Mucosa of rectum (tissue), 2 donors: ENCODE measurements at regions not wholly inside any gene's neighbourhood (a gene's known extent, or its start where the extent isn't known, plus 50 kb on each side); places are given as distances from the start of the nearest gene placed in this dataset.
A peak's percentile ranks its signal among the peaks of the same experiment; 100 is the strongest.

Source experiments
- H3K27ac ChIP-seq, 2 donors: one replicate each; pipeline ENCODE4 v1.7.0; 2013; ENCODE audit warnings: inconsistent platforms in 2 of 2, low read depth in 2 of 2, low read length in 2 of 2
- H3K27me3 ChIP-seq, 2 donors: one replicate each; pipeline ENCODE4 v1.7.0; 2013; ENCODE audit warnings: low read length in 2 of 2; ENCODE audit not compliant: control insufficient read depth in 2 of 2, insufficient read depth in 2 of 2
- H3K36me3 ChIP-seq, 2 donors: one replicate each; pipeline ENCODE4 v1.7.0; 2013; ENCODE audit warnings: low read length in 2 of 2; ENCODE audit not compliant: control insufficient read depth in 2 of 2, insufficient read depth in 2 of 2
- H3K4me1 ChIP-seq, 2 donors: one replicate each; pipeline ENCODE4 v1.7.0; 2013; ENCODE audit warnings: low read length in 2 of 2, mild to moderate bottlenecking in 1 of 2; ENCODE audit not compliant: control insufficient read depth in 2 of 2, insufficient read depth in 2 of 2
- H3K4me3 ChIP-seq, 2 donors: one replicate each; pipeline ENCODE4 v1.7.0; 2013; ENCODE audit warnings: low read length in 2 of 2
- H3K9ac ChIP-seq, 2 donors: one replicate each; pipeline ENCODE4 v1.7.0; 2013; ENCODE audit warnings: low read length in 2 of 2, low read depth in 1 of 2, mild to moderate bottlenecking in 1 of 2
- H3K9me3 ChIP-seq, 2 donors: one replicate each; pipeline ENCODE4 v1.7.0; 2013; ENCODE audit warnings: low read length in 2 of 2; ENCODE audit not compliant: control insufficient read depth in 2 of 2
- donor health status: healthy.
- donor health status: Normal muscosa, but diverticular disease.

GRCh38 chr7:25887795-25888559 lies 264.0 kb upstream of the NFE2L3 start:
- Histone ChIP-seq H3K9ac (no peak overlapping the region), H3K4me1 (peaks cover 0 to under 1% of the 10 kb centered on the region in 2 donors), H3K27ac (no peak overlapping the region), H3K4me3 (no peak overlapping the region), H3K36me3 (no peaks in the 10 kb centered on the region), H3K9me3 (no peaks in the 10 kb centered on the region), H3K27me3 (peaks cover 5 to 23% of the 10 kb centered on the region in 2 donors)

- Histone ChIP-seq H3K4me3 (no peak overlapping the region), H3K36me3 (no peaks in the 10 kb centered on the region), H3K4me1 (peaks cover under 1 to 6% of the 10 kb centered on the region in 2 donors), H3K9ac (no peak overlapping the region), H3K9me3 (no peaks in the 10 kb centered on the region), H3K27me3 (peaks cover 5 to 11% of the 10 kb centered on the region in 2 donors), H3K27ac (no peak overlapping the region)
Observed at GRCh38 chr7:25889765-25890164, 262.2 kb upstream of the NFE2L3 start.

GRCh38 chr7:25891591-25891990 lies 260.4 kb upstream of the NFE2L3 start:
- H3K4me1 ChIP-seq = peaks cover 5 to 9% of the 10 kb centered on the region in 2 donors
- no peaks in the 10 kb centered on the region for H3K9me3 ChIP-seq
- no peak overlapping the region for H3K9ac ChIP-seq
- H3K27ac ChIP-seq = no peak overlapping the region
- no peak overlapping the region for H3K4me3 ChIP-seq
- H3K27me3 ChIP-seq = peaks cover 3 to 9% of the 10 kb centered on the region in 2 donors
- no peaks in the 10 kb centered on the region for H3K36me3 ChIP-seq

GRCh38 chr7:25893436-25893835 lies 258.6 kb upstream of the NFE2L3 start:
- H3K4me1 ChIP-seq = peaks cover 5 to 9% of the 10 kb centered on the region in 2 donors
- H3K9ac ChIP-seq = peak overlapping the region; percentile 66 to 74
- H3K9me3 ChIP-seq = no peaks in the 10 kb centered on the region
- H3K27ac ChIP-seq = no peak overlapping the region
- H3K27me3 ChIP-seq = peaks cover 3 to 4% of the 10 kb centered on the region in 2 donors
- peak overlapping the region in 1 of 2 donors; percentile 85 for H3K4me3 ChIP-seq
- no peaks in the 10 kb centered on the region for H3K36me3 ChIP-seq

GRCh38 chr7:25894002-25894901 lies 257.7 kb upstream of the NFE2L3 start:
- H3K4me1 ChIP-seq = peaks cover 5 to 9% of the 10 kb centered on the region in 2 donors
- no peak overlapping the region for H3K9ac ChIP-seq
- no peak overlapping the region for H3K4me3 ChIP-seq
- H3K9me3 ChIP-seq = no peaks in the 10 kb centered on the region
- H3K36me3 ChIP-seq = no peaks in the 10 kb centered on the region
- no peak overlapping the region for H3K27ac ChIP-seq
- H3K27me3 ChIP-seq = peaks cover 3 to 4% of the 10 kb centered on the region in 2 donors

- Histone ChIP-seq H3K4me3 (peak overlapping the region; percentile 6 to 59), H3K9me3 (no peaks in the 10 kb centered on the region), H3K9ac (peak overlapping the region in 1 of 2 donors; percentile 13), H3K36me3 (no peaks in the 10 kb centered on the region), H3K27me3 (peaks cover 0 to under 1% of the 10 kb centered on the region in 2 donors), H3K4me1 (peaks cover 5 to 9% of the 10 kb centered on the region in 2 donors), H3K27ac (peak overlapping the region in 1 of 2 donors; percentile 41)
Observed at GRCh38 chr7:25894902-25895791, 256.9 kb upstream of the NFE2L3 start.

- Histone ChIP-seq H3K27me3 (no peaks in the 10 kb centered on the region), H3K4me3 (peak overlapping the region in 1 of 2 donors; percentile 59), H3K27ac (no peak overlapping the region)
Observed at GRCh38 chr7:25895792-25896171, 256.2 kb upstream of the NFE2L3 start.

GRCh38 chr7:25897261-25897782 lies 254.7 kb upstream of the NFE2L3 start:
- peaks cover 5 to 9% of the 10 kb centered on the region in 2 donors for H3K4me1 ChIP-seq
- H3K4me3 ChIP-seq = no peak overlapping the region
- no peaks in the 10 kb centered on the region for H3K27me3 ChIP-seq
- no peaks in the 10 kb centered on the region for H3K9me3 ChIP-seq
- no peaks in the 10 kb centered on the region for H3K36me3 ChIP-seq
- H3K9ac ChIP-seq = no peak overlapping the region
- H3K27ac ChIP-seq = no peak overlapping the region

More at GRCh38 chr7:25895792-25896171, 256.2 kb upstream of the NFE2L3 start:
- Histone ChIP-seq H3K9ac (no peak overlapping the region), H3K4me1 (peaks cover 5 to 9% of the 10 kb centered on the region in 2 donors), H3K9me3 (no peaks in the 10 kb centered on the region), H3K36me3 (no peaks in the 10 kb centered on the region)

GRCh38 chr7:25900245-25900644 lies 251.8 kb upstream of the NFE2L3 start:
- Histone ChIP-seq H3K9ac (no peak overlapping the region), H3K27me3 (peaks cover 0 to 3% of the 10 kb centered on the region in 2 donors), H3K27ac (no peak overlapping the region), H3K36me3 (no peaks in the 10 kb centered on the region), H3K4me3 (no peak overlapping the region), H3K9me3 (no peaks in the 10 kb centered on the region), H3K4me1 (no peaks in the 10 kb centered on the region)
